BJ (cell line): ENCODE measurements at regions not wholly inside any gene's neighbourhood (a gene's known extent, or its start where the extent isn't known, plus 50 kb on each side); places are given as distances from the start of the nearest gene placed in this dataset.

Experiments
- CTCF ChIA-PET: fragments of 350-600 bp; formaldehyde crosslinking; extraction: SDS; loops from one replicate; lab custom pipeline; 2021; ENCODE audit warnings: antibody characterized with exemption, inconsistent platforms; lab: Yijun Ruan, JAX
- POLR2A ChIA-PET: fragments of 300-600 bp; sonication (Branson Sonifier 250); formaldehyde crosslinking; extraction: SDS; loops from one replicate; lab custom pipeline; 2021; ENCODE audit warnings: antibody characterized with exemption; lab: Charles Lee
- DNase-seq: peaks from one replicate; pipeline ENCODE4 v3.0.0-alpha.2; 2011; ENCODE audit warnings: low read depth
- H3K27me3 ChIP-seq: 2 replicates; pipeline ENCODE4 v1.6.0; 2011; ENCODE audit warnings: low read length; ENCODE audit not compliant: control insufficient read depth, insufficient read depth
- H3K36me3 ChIP-seq: 2 replicates; pipeline ENCODE4 v1.5.1; 2011; ENCODE audit warnings: low read length; ENCODE audit not compliant: control insufficient read depth, insufficient read depth
- H3K4me3 ChIP-seq: 2 replicates; pipeline ENCODE4 v1.5.1; 2011; ENCODE audit warnings: low read depth, mild to moderate bottlenecking, control low read depth, low read length
- CTCF ChIP-seq: IDR thresholded peaks from 2 replicates; pipeline ENCODE4 v1.5.1; 2011; ENCODE audit warnings: low read depth, mild to moderate bottlenecking, control low read depth, inconsistent platforms, low read length, moderate library complexity; ENCODE audit not compliant: insufficient read depth

- no peak for TF ChIP-seq CTCF
- Histone ChIP-seq H3K27me3 (no peaks in the 10 kb centered on the region), H3K4me3 (no peak overlapping the region), H3K36me3 (no peaks in the 10 kb centered on the region)
- ChIA-PET CTCF (interaction anchor here (0.6 kb wide), 1 partner anchor 291 kb away, joined by 3 read pairs; no protein-coding TSS in a partner anchor), POLR2A (no interaction called here)
- no peak for DNase-seq
Measured at GRCh38 chr7:33739286-33739685, 166.1 kb upstream of the BMPER start.

GRCh38 chr7:33742521-33742920, 162.8 kb upstream of the BMPER start:
- no peak for TF ChIP-seq CTCF
- no peaks in the 10 kb centered on the region for H3K27me3 ChIP-seq
- POLR2A ChIA-PET: no interaction called here
- CTCF ChIA-PET: interaction anchor here (0.6 to 1.6 kb wide), 7 partner anchors 14 to 283 kb away, joined by 3 to 7 read pairs (median 3); no protein-coding TSS in a partner anchor
- no peak for DNase-seq
- H3K4me3 ChIP-seq: no peak overlapping the region
- no peaks in the 10 kb centered on the region for H3K36me3 ChIP-seq

GRCh38 chr7:33742999-33743587, 162.2 kb upstream of the BMPER start:
- TF ChIP-seq CTCF: no peak
- POLR2A ChIA-PET: no interaction called here
- H3K36me3 ChIP-seq: no peaks in the 10 kb centered on the region
- DNase-seq: no peak
- H3K4me3 ChIP-seq: no peak overlapping the region
- CTCF ChIA-PET: interaction anchor here (0.9 to 1.6 kb wide), 6 partner anchors 14 to 284 kb away, joined by 3 to 7 read pairs (median 3); no protein-coding TSS in a partner anchor
- H3K27me3 ChIP-seq: no peaks in the 10 kb centered on the region

GRCh38 chr7:33743594-33743993, 161.7 kb upstream of the BMPER start:
- ChIA-PET POLR2A (no interaction called here), CTCF (interaction anchor here (0.9 to 1.6 kb wide), 6 partner anchors 13 to 284 kb away, joined by 3 to 7 read pairs (median 3); no protein-coding TSS in a partner anchor)
- H3K36me3 ChIP-seq: no peaks in the 10 kb centered on the region
- no peak overlapping the region for H3K4me3 ChIP-seq
- no peaks in the 10 kb centered on the region for H3K27me3 ChIP-seq
- TF ChIP-seq CTCF: no peak
- DNase-seq: peak; percentile 59

- peak; percentile 13; the same call in 1 of the 2 replicates for TF ChIP-seq CTCF
- H3K36me3 ChIP-seq: no peaks in the 10 kb centered on the region
- no peak overlapping the region for H3K4me3 ChIP-seq
- H3K27me3 ChIP-seq: no peaks in the 10 kb centered on the region
- DNase-seq: no peak
- ChIA-PET CTCF (interaction anchor here (1.0 to 1.2 kb wide), 2 partner anchors 14 to 191 kb away, joined by 3 read pairs; no protein-coding TSS in a partner anchor), POLR2A (no interaction called here)
Measured at GRCh38 chr7:33744293-33745075, 160.9 kb upstream of the BMPER start.
